DOHH2 (cell line): ENCODE measurements at regions not wholly inside any gene's neighbourhood (a gene's known extent, or its start where the extent isn't known, plus 50 kb on each side); places are given as distances from the start of the nearest gene placed in this dataset.

ENCODE experiments used
- CTCF ChIP-seq: fragments of 200-600 bp; sonication (generic); IDR thresholded peaks from one replicate; pipeline ENCODE4 v1.5.1; 2014; ENCODE audit warnings: antibody characterized with exemption, mild to moderate bottlenecking, low read depth, low read length; ENCODE audit not compliant: poor library complexity, severe bottlenecking
- EZH2phosphoT487 ChIP-seq: fragments of 200-600 bp; sonication (generic); IDR thresholded peaks from 2 replicates; pipeline ENCODE4 v1.6.1; 2017; ENCODE audit warnings: borderline replicate concordance, mild to moderate bottlenecking, antibody characterized with exemption, low read length, moderate library complexity, mixed read lengths

GRCh38 chr3:89644716-89645115 is 537.3 kb downstream of the EPHA3 start:
- no peak for TF ChIP-seq CTCF
- no peak for TF ChIP-seq EZH2phosphoT487
